OCI-LY1 (cell line): ENCODE measurements at regions not wholly inside any gene's neighbourhood (a gene's known extent, or its start where the extent isn't known, plus 50 kb on each side); places are given as distances from the start of the nearest gene placed in this dataset.

Source experiments
- CTCF ChIP-seq: fragments of 200-600 bp; sonication (generic), shearing (Covaris generic); IDR thresholded peaks from 2 replicates; pipeline ENCODE4 v1.5.1; 2017; ENCODE audit warnings: mild to moderate bottlenecking, antibody characterized with exemption, low read length, moderate library complexity, mixed read lengths
- EZH2 ChIP-seq: fragments of 200-600 bp; sonication (generic), shearing (Covaris generic); IDR thresholded peaks from 2 replicates; pipeline ENCODE4 v1.8.0; 2017; ENCODE audit warnings: borderline replicate concordance, mixed run types, mild to moderate bottlenecking, antibody characterized with exemption, low read length, moderate library complexity, mixed read lengths

- TF ChIP-seq CTCF (no peak), EZH2 (no peak)
Measured at GRCh38 chr21:26773058-26773457, 72.2 kb downstream of the ADAMTS1 start.
